Activated T-cell treated with anti-CD3 and anti-CD28 coated beads, Interleukin-2, amount 50 U/mL, for 4 hours (primary cell): ENCODE measurements at regions not wholly inside any gene's neighbourhood (a gene's known extent, or its start where the extent isn't known, plus 50 kb on each side); places are given as distances from the start of the nearest gene placed in this dataset.

ENCODE experiments used
- ATAC-seq, 2 donors: fragments of 200-7000 bp; cut with Tn5 transposase; one replicate each; pipeline ENCODE4 v1.10.0; 2021
- DNase-seq: peaks from one replicate; pipeline ENCODE4 v3.0.0-alpha.2; 2020
- H3K27me3 Mint-ChIP-seq: one replicate; pipeline ENCODE4 v1.8.0; 2021; ENCODE audit warnings: low read depth, mixed read lengths
- H3K36me3 Mint-ChIP-seq: one replicate; pipeline ENCODE4 v1.8.0; 2022; ENCODE audit warnings: mixed read lengths; ENCODE audit not compliant: insufficient read depth
- H3K4me1 Mint-ChIP-seq: one replicate; pipeline ENCODE4 v1.8.0; 2021; ENCODE audit warnings: low read depth, mixed read lengths
- H3K4me3 Mint-ChIP-seq: one replicate; pipeline ENCODE4 v1.8.0; 2021; ENCODE audit warnings: mild to moderate bottlenecking, moderate library complexity, mixed read lengths
- H3K9me3 Mint-ChIP-seq: one replicate; pipeline ENCODE4 v1.8.0; 2021; ENCODE audit warnings: mixed read lengths

DNA sequence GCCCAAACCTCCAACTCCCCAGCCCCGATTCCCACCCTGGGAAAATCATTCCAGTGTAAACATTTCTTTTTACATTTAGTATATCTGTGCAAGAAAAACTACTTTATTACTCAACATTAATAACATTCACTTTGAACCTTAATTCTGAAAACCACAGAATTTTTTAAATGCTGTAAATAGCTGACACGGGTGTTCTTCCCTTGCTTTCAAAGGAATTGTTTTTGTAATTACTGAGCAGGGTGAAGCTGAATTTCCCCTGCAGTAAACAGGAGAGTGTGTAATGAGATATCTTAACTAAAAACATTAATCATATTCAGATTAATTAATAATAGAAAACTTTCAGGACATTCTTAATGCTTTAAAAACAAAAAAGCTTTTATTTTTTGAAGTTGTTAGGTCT, 99.3 kb upstream of the CITED2 start:
- Mint-ChIP-seq H3K27me3 (no peaks in the 10 kb centered on the region), H3K4me3 (no peak overlapping the region), H3K4me1 (peaks cover 12% of the 10 kb centered on the region), H3K9me3 (no peaks in the 10 kb centered on the region), H3K36me3 (no peaks in the 10 kb centered on the region)
- no peak for ATAC-seq
- DNase-seq: no peak

DNA sequence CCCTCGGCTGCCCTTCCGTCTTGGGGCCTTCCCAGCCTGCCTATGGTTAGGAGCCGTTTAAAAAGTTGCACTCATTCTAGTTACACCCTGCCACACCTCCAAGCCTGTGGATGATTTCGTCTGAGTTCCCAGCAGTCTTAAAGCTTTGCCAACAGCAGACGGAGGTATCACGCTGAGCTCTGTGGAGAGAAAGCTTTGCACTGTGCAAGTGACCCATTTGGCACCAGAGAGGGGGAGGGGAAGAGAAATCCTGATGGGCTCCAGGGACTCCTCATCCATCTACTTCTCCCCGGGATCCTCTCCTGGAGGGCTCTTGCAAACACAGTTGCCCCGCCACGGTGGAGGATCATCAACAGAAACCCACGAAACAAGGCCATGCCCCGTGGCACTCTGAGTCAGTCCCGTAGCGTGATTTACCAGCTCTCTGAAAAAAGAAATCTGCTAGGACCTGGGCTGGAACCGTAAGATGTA, 98.8 kb upstream of the CITED2 start:
- peaks cover 12% of the 10 kb centered on the region for H3K4me1 Mint-ChIP-seq
- H3K27me3 Mint-ChIP-seq: no peaks in the 10 kb centered on the region
- no peaks in the 10 kb centered on the region for H3K36me3 Mint-ChIP-seq

DNA sequence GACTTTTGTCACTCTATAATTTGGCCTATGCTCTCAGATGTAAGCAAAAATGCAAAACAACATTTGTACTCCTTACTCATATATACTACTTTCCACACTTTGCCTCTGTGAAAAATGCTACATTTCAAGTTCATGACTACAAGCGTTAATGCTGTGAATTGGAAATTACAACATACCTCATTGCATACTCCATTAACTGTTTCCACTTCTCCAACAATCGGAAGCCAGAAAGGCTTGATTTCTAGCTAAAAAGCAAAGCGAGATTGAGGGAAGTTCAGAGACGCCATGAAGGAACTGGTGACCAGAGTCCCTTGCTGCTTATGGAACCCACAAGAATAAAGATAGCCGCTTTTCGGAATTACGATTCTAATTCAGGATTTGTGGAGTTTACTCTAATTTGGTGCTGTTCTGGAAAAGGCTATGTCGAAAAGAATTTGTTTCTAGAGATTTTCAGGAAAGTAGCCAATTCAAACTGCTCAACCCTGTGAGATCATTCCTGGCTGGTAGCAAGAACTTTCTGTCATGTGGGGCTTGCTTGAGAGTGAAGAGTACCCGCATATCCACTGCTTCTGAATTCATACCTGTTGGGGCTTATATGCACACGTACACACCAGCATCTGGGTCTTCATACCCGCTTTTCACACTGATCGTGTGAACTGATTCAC, 98.0 kb upstream of the CITED2 start:
- Mint-ChIP-seq H3K4me3 (no peak overlapping the region), H3K9me3 (no peaks in the 10 kb centered on the region), H3K36me3 (no peaks in the 10 kb centered on the region), H3K27me3 (no peaks in the 10 kb centered on the region), H3K4me1 (peaks cover 12% of the 10 kb centered on the region)
- ATAC-seq (no peak), DNase-seq (no peak)

More for the DNA sequence above, 98.8 kb upstream of the CITED2 start:
- no peak for DNase-seq
- no peaks in the 10 kb centered on the region for H3K9me3 Mint-ChIP-seq
- H3K4me3 Mint-ChIP-seq: no peak overlapping the region
- no peak for ATAC-seq

DNA sequence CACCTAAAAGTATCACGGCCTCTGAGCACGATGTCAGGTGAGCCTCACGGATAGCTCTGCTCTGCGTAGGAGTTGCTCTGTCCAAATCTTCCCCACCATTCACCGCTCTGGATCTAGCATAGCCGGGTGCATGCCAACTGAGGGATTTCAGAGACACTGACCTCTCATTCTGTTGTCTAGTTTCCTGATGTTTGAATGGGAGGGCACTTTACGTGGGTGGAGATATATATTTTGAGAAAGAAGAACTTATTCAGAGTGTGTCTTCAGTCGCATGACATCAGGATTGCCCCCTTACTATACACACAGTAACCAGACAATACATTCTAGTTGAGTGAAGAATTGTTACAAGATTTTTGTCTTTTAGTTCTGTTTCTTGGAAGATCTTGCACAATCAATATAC, 96.5 kb upstream of the CITED2 start:
- ATAC-seq: no peak
- H3K9me3 Mint-ChIP-seq: no peaks in the 10 kb centered on the region
- peaks cover 12% of the 10 kb centered on the region for H3K4me1 Mint-ChIP-seq
- no peak overlapping the region for H3K4me3 Mint-ChIP-seq
- H3K27me3 Mint-ChIP-seq: no peaks in the 10 kb centered on the region
- no peak for DNase-seq
- no peaks in the 10 kb centered on the region for H3K36me3 Mint-ChIP-seq

DNA sequence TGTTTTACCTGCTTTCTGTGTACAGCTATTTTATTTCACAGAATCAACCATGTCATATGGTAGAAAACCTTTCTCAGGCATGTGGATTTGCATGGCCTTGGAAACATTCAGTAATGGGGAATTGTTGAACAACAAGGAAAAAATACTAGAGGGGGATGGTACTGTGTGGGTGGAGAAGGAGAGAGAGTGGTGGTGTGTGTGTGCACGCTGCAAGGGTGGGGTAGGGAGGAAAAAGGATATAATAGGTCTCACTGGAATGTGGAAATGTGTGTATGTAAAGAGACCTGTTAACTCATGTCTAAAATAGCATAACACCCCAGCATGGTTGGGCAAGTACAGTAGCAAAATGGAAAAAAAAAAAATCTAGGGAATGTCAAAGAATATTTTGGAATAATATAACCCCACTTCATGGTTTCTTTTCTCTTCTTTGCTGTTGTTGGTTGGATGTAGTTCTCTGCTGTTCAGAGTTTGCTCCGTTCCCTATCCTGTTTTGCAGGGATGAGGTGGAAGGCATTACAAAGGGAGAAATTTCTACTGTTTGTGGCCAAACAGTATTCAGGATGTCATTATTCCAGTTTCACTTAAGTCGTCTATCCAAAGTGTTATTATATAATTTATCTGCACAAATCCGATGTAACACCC, 93.9 kb upstream of the CITED2 start:
- H3K9me3 Mint-ChIP-seq: no peaks in the 10 kb centered on the region
- ATAC-seq: no peak
- H3K27me3 Mint-ChIP-seq: no peaks in the 10 kb centered on the region
- no peaks in the 10 kb centered on the region for H3K4me1 Mint-ChIP-seq
- no peak overlapping the region for H3K4me3 Mint-ChIP-seq
- H3K36me3 Mint-ChIP-seq: no peaks in the 10 kb centered on the region
- DNase-seq: no peak

DNA sequence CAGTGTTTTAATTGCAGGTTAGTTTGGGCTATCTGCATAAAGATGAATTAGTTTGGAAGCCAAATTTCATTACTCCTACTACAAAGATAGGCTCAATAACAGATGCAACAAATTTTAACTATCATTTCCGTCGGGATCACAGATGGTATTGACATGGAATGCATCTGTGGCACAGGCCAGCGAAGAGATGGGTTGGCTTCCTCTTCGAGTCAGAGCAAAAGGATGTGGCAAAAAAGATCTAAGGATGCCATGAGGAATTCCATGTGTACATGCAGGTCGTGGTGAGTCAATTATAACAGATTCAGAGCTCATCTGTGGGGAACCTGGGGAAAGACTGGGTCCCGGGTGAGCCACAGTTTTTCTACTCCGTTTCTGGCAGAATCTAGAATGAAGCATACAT, 83.0 kb upstream of the CITED2 start:
- Mint-ChIP-seq H3K36me3 (no peaks in the 10 kb centered on the region), H3K4me3 (no peak overlapping the region), H3K4me1 (no peaks in the 10 kb centered on the region), H3K27me3 (peaks cover under 1% of the 10 kb centered on the region), H3K9me3 (no peaks in the 10 kb centered on the region)
- no peak for ATAC-seq
- DNase-seq: no peak

DNA sequence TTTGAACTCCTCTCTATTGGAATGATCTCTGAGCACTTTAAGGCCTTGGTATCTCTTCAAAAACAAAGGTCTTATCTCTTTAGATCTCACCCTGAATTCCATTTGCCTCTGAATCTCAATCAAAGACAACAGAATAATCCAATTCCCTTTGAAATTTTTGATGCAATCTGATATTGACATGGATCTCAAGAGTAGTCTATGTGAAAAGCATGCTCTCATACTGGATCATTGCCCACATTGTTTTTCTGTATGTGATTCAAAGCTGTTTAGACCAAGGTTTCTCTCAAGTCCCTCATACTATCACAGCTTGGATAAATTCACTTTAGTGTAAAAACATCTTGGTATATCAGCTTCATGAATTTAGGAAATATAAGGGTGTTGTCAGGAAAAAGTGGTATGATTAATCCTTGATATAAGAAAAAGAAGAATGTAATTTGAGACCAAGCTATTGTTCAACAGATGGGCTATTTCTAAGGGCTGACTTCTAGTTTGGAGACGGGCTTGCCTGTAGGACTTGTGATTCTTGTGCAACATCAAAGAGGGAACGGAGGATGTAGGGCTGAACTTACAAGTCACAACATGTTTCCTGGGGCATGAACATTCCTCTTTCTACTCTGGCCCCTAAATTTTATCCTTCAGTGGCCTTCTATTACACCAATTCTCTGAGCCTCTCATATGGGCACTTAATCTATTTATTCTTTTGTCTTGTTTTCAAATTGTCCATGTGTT, 77.9 kb upstream of the CITED2 start:
- H3K4me1 Mint-ChIP-seq: no peaks in the 10 kb centered on the region
- no peaks in the 10 kb centered on the region for H3K9me3 Mint-ChIP-seq
- ATAC-seq (no peak), DNase-seq (no peak)
- no peaks in the 10 kb centered on the region for H3K36me3 Mint-ChIP-seq
- H3K4me3 Mint-ChIP-seq: no peak overlapping the region
- H3K27me3 Mint-ChIP-seq: no peaks in the 10 kb centered on the region

DNA sequence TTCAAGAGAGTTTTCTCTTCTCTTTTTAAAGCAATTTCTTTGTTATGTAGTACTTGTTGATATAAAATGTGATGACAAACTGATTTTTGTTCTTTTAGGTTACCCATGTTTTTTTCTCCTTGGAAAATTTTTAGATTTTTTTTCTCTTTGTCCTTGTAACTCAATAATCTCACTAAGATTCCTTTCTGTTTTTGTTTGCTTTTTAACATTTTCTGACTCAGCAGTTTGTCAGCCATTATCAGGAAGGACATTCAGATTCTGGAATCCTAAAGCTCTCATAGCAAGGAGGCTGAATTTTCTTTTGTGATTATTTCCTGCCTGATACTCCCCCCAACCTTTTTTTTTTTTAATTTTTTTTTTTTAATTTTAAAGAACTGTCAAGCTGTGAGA, 75.2 kb upstream of the CITED2 start:
- Mint-ChIP-seq H3K4me3 (no peak overlapping the region), H3K9me3 (no peaks in the 10 kb centered on the region), H3K36me3 (no peaks in the 10 kb centered on the region), H3K4me1 (no peaks in the 10 kb centered on the region), H3K27me3 (no peaks in the 10 kb centered on the region)
- no peak for DNase-seq
- ATAC-seq: no peak

DNA sequence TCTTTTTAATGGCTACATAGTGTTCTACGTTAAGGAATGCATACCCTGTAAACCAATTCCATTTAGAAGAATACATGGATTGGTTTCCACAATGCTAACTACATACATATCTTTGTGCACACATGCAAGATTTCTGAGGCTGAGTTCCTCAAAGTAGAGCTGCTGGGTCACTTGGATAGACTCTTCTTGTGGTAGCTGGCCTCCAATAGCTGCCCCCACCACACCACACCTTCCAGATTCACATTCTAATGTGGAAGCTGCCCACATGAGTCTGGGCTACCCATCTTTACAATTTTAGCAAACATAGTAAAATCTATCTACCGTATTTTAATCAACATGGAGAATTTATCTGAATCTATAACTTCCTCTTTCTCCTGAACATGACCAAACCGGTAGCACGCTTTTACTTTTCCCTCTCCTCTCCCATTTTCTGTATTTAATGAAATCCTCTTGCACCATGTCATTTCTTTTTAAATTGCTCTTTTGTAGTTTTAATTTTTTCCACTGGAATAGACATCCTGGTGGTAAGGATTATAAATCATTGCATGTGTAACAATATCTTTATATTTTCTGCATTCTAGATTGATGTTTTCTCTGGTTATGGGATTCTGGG, 74.7 kb upstream of the CITED2 start:
- ATAC-seq (no peak), DNase-seq (no peak)
- Mint-ChIP-seq H3K4me1 (no peaks in the 10 kb centered on the region), H3K27me3 (no peaks in the 10 kb centered on the region), H3K36me3 (no peaks in the 10 kb centered on the region), H3K9me3 (no peaks in the 10 kb centered on the region), H3K4me3 (no peak overlapping the region)

DNA sequence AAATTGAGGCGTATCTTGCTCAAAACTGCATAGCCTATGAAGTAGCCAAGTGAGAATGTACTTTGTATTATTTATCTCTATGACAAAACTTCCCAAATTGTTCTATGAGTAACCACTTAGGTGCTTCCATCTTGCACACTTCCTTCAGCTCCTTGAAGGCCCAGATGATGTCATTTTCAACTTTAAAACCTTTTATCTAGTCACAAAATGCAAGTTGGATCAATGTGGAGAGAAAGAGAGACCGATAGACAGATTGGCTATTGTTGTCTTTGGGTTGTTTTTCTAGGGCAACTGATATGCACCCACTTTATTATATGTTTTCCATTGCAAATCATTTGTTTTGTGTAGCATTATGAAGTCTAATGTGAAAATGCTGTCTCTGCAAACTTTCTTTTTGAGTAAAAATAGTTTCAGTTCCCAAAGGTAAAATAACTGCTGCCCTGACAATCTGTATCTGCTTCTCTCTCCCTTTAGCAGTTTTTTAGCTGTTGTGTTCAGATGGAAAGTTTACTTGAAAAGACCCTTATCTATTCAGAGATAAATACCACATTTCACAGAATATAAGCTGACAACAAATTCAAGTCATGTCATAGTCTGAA, 73.7 kb upstream of the CITED2 start:
- no peaks in the 10 kb centered on the region for H3K36me3 Mint-ChIP-seq
- H3K9me3 Mint-ChIP-seq: no peaks in the 10 kb centered on the region
- H3K27me3 Mint-ChIP-seq: no peaks in the 10 kb centered on the region
- H3K4me3 Mint-ChIP-seq: no peak overlapping the region
- DNase-seq (no peak), ATAC-seq (no peak)
- H3K4me1 Mint-ChIP-seq: no peaks in the 10 kb centered on the region

DNA sequence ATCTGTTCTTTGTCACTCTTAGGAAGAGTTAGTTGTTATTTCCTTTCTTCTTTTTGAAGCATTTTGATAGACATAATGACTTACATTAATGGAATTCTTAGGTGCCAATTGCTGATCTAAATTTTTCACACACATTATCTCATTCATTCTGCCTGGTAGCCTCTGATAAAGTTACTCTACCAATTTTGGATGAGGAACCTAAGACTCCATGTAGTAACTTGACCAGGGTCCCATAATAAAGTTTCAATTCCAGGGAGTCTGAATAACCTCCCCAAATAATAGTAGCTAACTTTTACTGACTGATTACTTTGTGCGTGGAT, 73.2 kb upstream of the CITED2 start:
- H3K36me3 Mint-ChIP-seq: no peaks in the 10 kb centered on the region
- H3K4me1 Mint-ChIP-seq: no peaks in the 10 kb centered on the region
- DNase-seq (no peak), ATAC-seq (no peak)
- no peaks in the 10 kb centered on the region for H3K27me3 Mint-ChIP-seq
- H3K4me3 Mint-ChIP-seq: no peak overlapping the region
- no peaks in the 10 kb centered on the region for H3K9me3 Mint-ChIP-seq

DNA sequence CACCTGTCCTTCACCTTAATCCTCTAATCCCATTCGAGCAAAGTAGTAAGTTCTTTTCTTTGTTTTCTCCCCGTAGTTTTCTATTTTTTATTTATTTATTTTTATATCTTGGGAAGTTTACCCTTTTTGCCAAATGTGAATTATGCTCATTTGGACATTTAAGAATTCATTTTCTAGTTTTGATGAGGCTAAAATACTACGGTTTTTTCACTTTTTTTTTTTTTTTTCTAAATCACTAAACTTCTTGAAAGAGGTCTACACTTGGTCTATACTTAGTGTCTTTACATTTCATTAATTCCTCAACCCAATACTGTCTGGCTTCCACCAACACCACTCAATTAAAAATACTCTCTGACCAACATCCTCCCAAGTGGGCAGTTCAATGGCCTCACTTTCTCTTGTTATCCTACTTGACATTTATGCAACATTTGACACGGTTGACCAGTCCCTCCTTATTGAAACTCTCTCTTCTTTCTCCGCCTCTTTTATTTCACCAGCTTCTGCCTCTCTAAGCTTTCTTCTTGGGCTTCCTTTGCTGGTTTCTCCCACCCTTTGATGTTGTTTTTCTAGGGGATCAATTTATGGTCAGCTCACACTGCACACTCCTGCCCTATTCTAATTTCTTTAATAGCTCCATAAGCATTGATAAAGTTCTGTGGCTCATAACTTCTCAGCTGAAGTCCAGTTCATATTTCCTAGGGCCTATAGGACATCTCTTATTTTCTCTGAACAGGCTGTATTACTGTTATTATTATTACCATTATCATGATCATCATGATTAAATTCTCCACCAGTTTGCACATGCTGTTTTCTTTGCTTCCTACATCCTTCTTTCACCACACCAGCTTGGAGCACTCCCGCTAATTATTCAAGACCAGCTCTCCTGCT, 72.6 kb upstream of the CITED2 start:
- DNase-seq (no peak), ATAC-seq (no peak)
- no peaks in the 10 kb centered on the region for H3K9me3 Mint-ChIP-seq
- no peaks in the 10 kb centered on the region for H3K4me1 Mint-ChIP-seq
- no peak overlapping the region for H3K4me3 Mint-ChIP-seq
- H3K36me3 Mint-ChIP-seq: no peaks in the 10 kb centered on the region
- H3K27me3 Mint-ChIP-seq: no peaks in the 10 kb centered on the region

DNA sequence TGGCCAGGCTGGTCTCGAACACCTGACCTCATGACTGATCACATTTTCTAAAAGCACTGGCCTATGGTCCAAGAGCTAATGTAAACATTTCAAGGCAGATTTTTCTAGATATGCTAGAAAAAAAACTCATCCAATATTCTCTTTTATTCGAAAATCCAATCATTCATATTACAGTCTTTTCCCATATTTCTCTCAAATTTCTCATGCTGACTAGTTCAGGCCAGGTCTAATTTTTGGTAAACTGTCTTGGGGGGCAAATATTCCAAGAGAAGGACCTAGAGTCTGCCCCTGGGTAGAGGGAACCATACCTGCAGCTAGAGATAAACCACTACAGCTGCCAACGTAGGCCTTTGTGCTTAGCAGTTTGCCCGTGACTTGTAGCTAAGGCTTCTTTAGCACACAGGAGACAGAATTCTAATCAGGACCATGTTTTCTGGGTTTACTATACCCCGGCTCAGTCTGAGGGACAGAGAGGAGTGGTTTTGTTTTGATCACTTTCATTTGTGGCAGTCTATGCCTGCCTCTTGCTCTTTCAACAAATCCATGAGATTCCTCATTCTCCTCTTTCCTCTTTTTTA, 71.8 kb upstream of the CITED2 start:
- no peak overlapping the region for H3K4me3 Mint-ChIP-seq
- H3K27me3 Mint-ChIP-seq: no peaks in the 10 kb centered on the region

More for the DNA sequence above, 71.8 kb upstream of the CITED2 start:
- DNase-seq (no peak), ATAC-seq (no peak)
- no peaks in the 10 kb centered on the region for H3K4me1 Mint-ChIP-seq
- no peaks in the 10 kb centered on the region for H3K9me3 Mint-ChIP-seq
- H3K36me3 Mint-ChIP-seq: no peaks in the 10 kb centered on the region
